ENCODE measurements at regions not wholly inside any gene's neighbourhood (a gene's known extent, or its start where the extent isn't known, plus 50 kb on each side); places are given as distances from the start of the nearest gene placed in this dataset.

DNA sequence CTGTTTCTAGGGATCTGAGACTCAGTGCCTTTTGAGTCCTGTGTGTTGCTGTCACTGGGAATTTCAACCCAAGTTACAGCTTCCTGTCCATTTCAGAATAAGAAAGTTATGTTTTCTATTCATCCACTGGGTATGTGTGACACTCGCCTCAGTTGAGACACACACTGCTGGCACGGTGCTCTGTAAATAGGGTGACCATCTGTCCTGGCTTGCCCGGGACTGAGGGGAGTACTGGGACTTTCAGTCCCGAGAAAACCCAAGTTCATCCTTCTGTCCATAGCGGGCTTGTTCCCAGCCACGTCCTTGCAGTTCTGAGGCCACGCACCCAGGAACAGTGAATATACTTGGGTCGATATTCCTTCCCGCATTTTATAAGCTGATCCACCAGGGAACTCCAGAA, 56.3 kb upstream of the DISP3 start:
- no peak for DNase-seq (ENCODE audit: insufficient read length)
- no peak for TF ChIP-seq TAF1 (IDR thresholded peaks at IDR 0.05; ENCODE audit: borderline replicate concordance, low read depth, low read length)
- no peak for TF ChIP-seq POLR2A (IDR thresholded peaks at IDR 0.05; ENCODE audit: low read depth, low read length)
- no peak for TF ChIP-seq POLR2AphosphoS5 (IDR thresholded peaks at IDR 0.05; ENCODE audit: low read depth, low read length)
- FAIRE-seq, result no peak

DNA sequence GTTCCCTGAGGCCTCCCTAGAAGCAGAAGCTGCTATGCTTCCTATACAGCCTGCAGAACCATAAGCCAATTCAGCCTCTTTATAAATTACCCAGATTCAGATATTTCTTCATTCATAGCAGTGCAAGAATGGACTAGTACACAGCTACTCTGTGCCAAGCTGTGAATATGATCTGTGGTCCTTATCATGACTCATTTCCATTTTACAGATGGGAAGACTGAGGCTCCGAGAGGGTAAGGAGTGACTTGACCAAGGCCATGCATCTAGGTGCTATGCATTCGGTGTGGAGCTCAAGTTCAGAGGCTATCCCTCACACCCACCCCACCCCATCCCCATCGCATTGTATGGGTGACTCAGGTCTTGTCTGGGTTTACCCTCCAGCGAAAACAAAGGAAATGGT, 52.3 kb upstream of the DISP3 start:
- FAIRE-seq, result no peak
- DNase-seq (ENCODE audit: insufficient read length), result no peak
- TF ChIP-seq POLR2AphosphoS5 (IDR thresholded peaks at IDR 0.05; ENCODE audit: low read depth, low read length) (no peak), POLR2A (IDR thresholded peaks at IDR 0.05; ENCODE audit: low read depth, low read length) (no peak), TAF1 (IDR thresholded peaks at IDR 0.05; ENCODE audit: borderline replicate concordance, low read depth, low read length) (no peak)

DNA sequence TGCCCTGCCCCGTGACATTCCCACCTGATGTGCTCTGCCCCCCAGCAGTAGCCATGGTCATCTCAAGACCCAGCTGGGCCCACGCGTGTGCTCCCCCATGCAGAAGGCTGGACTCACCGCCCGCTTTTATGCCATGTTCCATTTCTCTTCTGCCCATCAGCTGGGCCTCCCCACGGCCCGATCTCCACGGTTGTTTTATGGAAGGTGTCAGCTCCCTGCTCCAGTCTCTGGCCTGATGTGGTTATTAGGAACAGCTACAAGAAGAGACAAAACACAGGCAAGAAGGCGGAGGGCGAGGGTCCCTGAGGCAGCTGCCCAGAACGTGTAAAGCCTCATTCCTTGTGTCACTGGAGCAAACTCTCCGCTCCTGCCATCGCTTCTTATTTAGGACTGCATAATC, 50.2 kb upstream of the DISP3 start:
- FAIRE-seq, result no peak
- DNase-seq (ENCODE audit: insufficient read length), result no peak
- TF ChIP-seq POLR2A (IDR thresholded peaks at IDR 0.05; ENCODE audit: low read depth, low read length) (no peak), POLR2AphosphoS5 (IDR thresholded peaks at IDR 0.05; ENCODE audit: low read depth, low read length) (no peak), TAF1 (IDR thresholded peaks at IDR 0.05; ENCODE audit: borderline replicate concordance, low read depth, low read length) (no peak)

All from GM12892 (cell line).